Breast epithelium (tissue), 3 donors: ENCODE measurements at regions not wholly inside any gene's neighbourhood (a gene's known extent, or its start where the extent isn't known, plus 50 kb on each side); places are given as distances from the start of the nearest gene placed in this dataset.

Experiments used
- POLR2AphosphoS5 ChIP-seq, 3 donors: sonication (generic); formaldehyde crosslinking; IDR thresholded peaks; one replicate each; pipeline ENCODE4 v1.6.1; 2017; ENCODE audit warnings: antibody characterized with exemption in 3 of 3
- TF ChIP-seq, protein P1 (sequence below), 3 donors: fragments of 450-650 bp; IDR thresholded peaks; one replicate each; pipeline ENCODE4 v1.5.1; 2016 to 2017; ENCODE audit warnings: antibody characterized with exemption in 3 of 3, mild to moderate bottlenecking in 3 of 3, moderate library complexity in 3 of 3

GRCh38 chr7:157483971-157484410 lies 147.2 kb downstream of the DNAJB6 start:
- no peak for TF ChIP-seq POLR2AphosphoS5 (IDR thresholded peaks at IDR 0.05)
- TF ChIP-seq, protein P1, sequence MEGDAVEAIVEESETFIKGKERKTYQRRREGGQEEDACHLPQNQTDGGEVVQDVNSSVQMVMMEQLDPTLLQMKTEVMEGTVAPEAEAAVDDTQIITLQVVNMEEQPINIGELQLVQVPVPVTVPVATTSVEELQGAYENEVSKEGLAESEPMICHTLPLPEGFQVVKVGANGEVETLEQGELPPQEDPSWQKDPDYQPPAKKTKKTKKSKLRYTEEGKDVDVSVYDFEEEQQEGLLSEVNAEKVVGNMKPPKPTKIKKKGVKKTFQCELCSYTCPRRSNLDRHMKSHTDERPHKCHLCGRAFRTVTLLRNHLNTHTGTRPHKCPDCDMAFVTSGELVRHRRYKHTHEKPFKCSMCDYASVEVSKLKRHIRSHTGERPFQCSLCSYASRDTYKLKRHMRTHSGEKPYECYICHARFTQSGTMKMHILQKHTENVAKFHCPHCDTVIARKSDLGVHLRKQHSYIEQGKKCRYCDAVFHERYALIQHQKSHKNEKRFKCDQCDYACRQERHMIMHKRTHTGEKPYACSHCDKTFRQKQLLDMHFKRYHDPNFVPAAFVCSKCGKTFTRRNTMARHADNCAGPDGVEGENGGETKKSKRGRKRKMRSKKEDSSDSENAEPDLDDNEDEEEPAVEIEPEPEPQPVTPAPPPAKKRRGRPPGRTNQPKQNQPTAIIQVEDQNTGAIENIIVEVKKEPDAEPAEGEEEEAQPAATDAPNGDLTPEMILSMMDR (IDR thresholded peaks at IDR 0.05), result no peak
